BJ (cell line): ENCODE measurements at regions not wholly inside any gene's neighbourhood (a gene's known extent, or its start where the extent isn't known, plus 50 kb on each side); places are given as distances from the start of the nearest gene placed in this dataset.

Experiments
- CTCF ChIA-PET: fragments of 350-600 bp; formaldehyde crosslinking; extraction: SDS; loops from one replicate; lab custom pipeline; 2021; ENCODE audit warnings: antibody characterized with exemption, inconsistent platforms; lab: Yijun Ruan, JAX
- POLR2A ChIA-PET: fragments of 300-600 bp; sonication (Branson Sonifier 250); formaldehyde crosslinking; extraction: SDS; loops from one replicate; lab custom pipeline; 2021; ENCODE audit warnings: antibody characterized with exemption; lab: Charles Lee
- DNase-seq: peaks from one replicate; pipeline ENCODE4 v3.0.0-alpha.2; 2011; ENCODE audit warnings: low read depth
- H3K27me3 ChIP-seq: 2 replicates; pipeline ENCODE4 v1.6.0; 2011; ENCODE audit warnings: low read length; ENCODE audit not compliant: control insufficient read depth, insufficient read depth
- H3K36me3 ChIP-seq: 2 replicates; pipeline ENCODE4 v1.5.1; 2011; ENCODE audit warnings: low read length; ENCODE audit not compliant: control insufficient read depth, insufficient read depth
- H3K4me3 ChIP-seq: 2 replicates; pipeline ENCODE4 v1.5.1; 2011; ENCODE audit warnings: low read depth, mild to moderate bottlenecking, control low read depth, low read length
- CTCF ChIP-seq: IDR thresholded peaks from 2 replicates; pipeline ENCODE4 v1.5.1; 2011; ENCODE audit warnings: low read depth, mild to moderate bottlenecking, control low read depth, inconsistent platforms, low read length, moderate library complexity; ENCODE audit not compliant: insufficient read depth

- POLR2A ChIA-PET: no interaction called here
- no peak for DNase-seq
- Histone ChIP-seq H3K36me3 (no peaks in the 10 kb centered on the region), H3K4me3 (no peak overlapping the region), H3K27me3 (no peaks in the 10 kb centered on the region; the same call in 1 of the 2 replicates)
- no peak for TF ChIP-seq CTCF
- CTCF ChIA-PET: no interaction called here
Measured at GRCh38 chr21:43331111-43331961, 95.6 kb downstream of the SIK1 start.

GRCh38 chr21:43330306-43330881, 96.5 kb downstream of the SIK1 start:
- ChIA-PET CTCF (no interaction called here), POLR2A (no interaction called here)
- no peak for TF ChIP-seq CTCF
- Histone ChIP-seq H3K27me3 (no peaks in the 10 kb centered on the region; the same call in none of the 2 replicates), H3K36me3 (no peaks in the 10 kb centered on the region), H3K4me3 (no peak overlapping the region)
- DNase-seq: no peak

- H3K36me3 ChIP-seq: no peaks in the 10 kb centered on the region
- no peaks in the 10 kb centered on the region; the same call in none of the 2 replicates for H3K27me3 ChIP-seq
- TF ChIP-seq CTCF: no peak
- DNase-seq: no peak
- ChIA-PET POLR2A (no interaction called here), CTCF (no interaction called here)
- H3K4me3 ChIP-seq: no peak overlapping the region
Measured at GRCh38 chr21:43329711-43330269, 97.1 kb downstream of the SIK1 start.

- no peak for TF ChIP-seq CTCF
- Histone ChIP-seq H3K27me3 (no peaks in the 10 kb centered on the region; the same call in none of the 2 replicates), H3K4me3 (no peak overlapping the region), H3K36me3 (no peaks in the 10 kb centered on the region)
- POLR2A ChIA-PET: no interaction called here
- CTCF ChIA-PET: no interaction called here
- no peak for DNase-seq
Measured at GRCh38 chr21:43328958-43329691, 97.8 kb downstream of the SIK1 start.
